ENCODE measurements at regions not wholly inside any gene's neighbourhood (a gene's known extent, or its start where the extent isn't known, plus 50 kb on each side); places are given as distances from the start of the nearest gene placed in this dataset.
A peak's percentile ranks its signal among the peaks of the same experiment; 100 is the strongest.

- no peak overlapping the region for H3K4me2 ChIP-seq (replicated peaks; ENCODE audit: extremely low read depth, low read length, poor library complexity, severe bottlenecking)
- H3K27ac ChIP-seq (ENCODE audit: low read depth in 1 of 2, low read length in 2 of 2), result no peak overlapping the region
- WGBS (ENCODE audit: insufficient coverage), result no CpG with 5 or more reads among the region's 1 CpG
- H3K4me3 ChIP-seq (replicated peaks in 1 of 3; ENCODE audit: low read depth in 2 of 3, low read length in 3 of 3), result no peak overlapping the region
- no peaks in the 10 kb centered on the region for H3K79me2 ChIP-seq (ENCODE audit: insufficient read depth, low read length)
- no peak overlapping the region for H2AFZ ChIP-seq (ENCODE audit: insufficient read depth, low read depth, low read length, poor library complexity, severe bottlenecking)
- Mint-ChIP-seq H3K27ac (peak overlapping the region in 1 of 7 donors; percentile 25), H3K9me3 (peaks cover 0 to 4% (median 2%) of the 10 kb centered on the region in 7 donors), H3K4me1 (no peaks in the 10 kb centered on the region), H3K36me3 (no peaks in the 10 kb centered on the region), H3K27me3 (ENCODE audit: low read depth in 3 of 3) (peaks cover 0 to 9% (median 0%) of the 10 kb centered on the region in 3 donors), H3K4me3 (no peak overlapping the region)
- H3K27me3 ChIP-seq (ENCODE audit: control insufficient read depth in 2 of 2, insufficient read depth in 2 of 2, low read length in 2 of 2), result peaks cover 0 to 4% of the 10 kb centered on the region in 2 donors
- no peak overlapping the region for H3K9ac ChIP-seq (ENCODE audit: insufficient read depth, low read length, poor library complexity, severe bottlenecking)
- intact Hi-C loops (cut with micrococcal nuclease), result no loop called here
- DNase-seq, result no peak
- TF ChIP-seq CTCF (IDR thresholded peaks at IDR 0.05), result no peak
- H3K4me1 ChIP-seq (ENCODE audit: control insufficient read depth in 1 of 2, insufficient read depth in 2 of 2, low read length in 2 of 2), result no peaks in the 10 kb centered on the region
- H3K9me3 ChIP-seq (replicated peaks in 1 of 2; ENCODE audit: control insufficient read depth in 1 of 2, insufficient read depth in 1 of 2, low read length in 2 of 2), result peaks cover 0 to 6% of the 10 kb centered on the region in 2 donors
- H4K20me1 ChIP-seq (ENCODE audit: insufficient read depth, low read length), result no peaks in the 10 kb centered on the region
- H3K36me3 ChIP-seq (replicated peaks in 1 of 2; ENCODE audit: control insufficient read depth in 1 of 2, insufficient read depth in 2 of 2, low read length in 2 of 2), result no peaks in the 10 kb centered on the region
Observed at GRCh38 chrX:46328133-46328532, 217.1 kb downstream of the ZNF674 start.

GRCh38 chrX:46327566-46328115, 217.6 kb downstream of the ZNF674 start:
- peaks cover 0 to 9% (median 0%) of the 10 kb centered on the region in 3 donors for H3K27me3 Mint-ChIP-seq (ENCODE audit: low read depth in 3 of 3)
- Histone ChIP-seq H2AFZ (ENCODE audit: insufficient read depth, low read depth, low read length, poor library complexity, severe bottlenecking) (no peak overlapping the region), H3K27ac (ENCODE audit: low read depth in 1 of 2, low read length in 2 of 2) (no peak overlapping the region), H4K20me1 (ENCODE audit: insufficient read depth, low read length) (no peaks in the 10 kb centered on the region), H3K4me3 (replicated peaks in 1 of 3; ENCODE audit: low read depth in 2 of 3, low read length in 3 of 3) (no peak overlapping the region), H3K9ac (ENCODE audit: insufficient read depth, low read length, poor library complexity, severe bottlenecking) (no peak overlapping the region), H3K79me2 (ENCODE audit: insufficient read depth, low read length) (no peaks in the 10 kb centered on the region), H3K4me1 (ENCODE audit: control insufficient read depth in 1 of 2, insufficient read depth in 2 of 2, low read length in 2 of 2) (no peaks in the 10 kb centered on the region), H3K9me3 (replicated peaks in 1 of 2; ENCODE audit: control insufficient read depth in 1 of 2, insufficient read depth in 1 of 2, low read length in 2 of 2) (peaks cover 0 to 5% of the 10 kb centered on the region in 2 donors), H3K36me3 (replicated peaks in 1 of 2; ENCODE audit: control insufficient read depth in 1 of 2, insufficient read depth in 2 of 2, low read length in 2 of 2) (no peaks in the 10 kb centered on the region), H3K27me3 (ENCODE audit: control insufficient read depth in 2 of 2, insufficient read depth in 2 of 2, low read length in 2 of 2) (peaks cover 0 to 4% of the 10 kb centered on the region in 2 donors), H3K4me2 (replicated peaks; ENCODE audit: extremely low read depth, low read length, poor library complexity, severe bottlenecking) (no peak overlapping the region)
- peaks cover 0 to 2% (median 2%) of the 10 kb centered on the region in 7 donors for H3K9me3 Mint-ChIP-seq
- H3K36me3 Mint-ChIP-seq, result no peaks in the 10 kb centered on the region
- H3K27ac Mint-ChIP-seq, result no peak overlapping the region
- no peaks in the 10 kb centered on the region for H3K4me1 Mint-ChIP-seq
- no peak overlapping the region for H3K4me3 Mint-ChIP-seq
- WGBS (ENCODE audit: insufficient coverage), result 87% methylated on average over 3 of the region's 7 CpGs
- TF ChIP-seq CTCF (IDR thresholded peaks at IDR 0.05), result no peak
- no peak for DNase-seq
- intact Hi-C loops (cut with micrococcal nuclease), result no loop called here
